HEK293 (cell line): ENCODE measurements at regions not wholly inside any gene's neighbourhood (a gene's known extent, or its start where the extent isn't known, plus 50 kb on each side); places are given as distances from the start of the nearest gene placed in this dataset.

Experiments
- CTCF ChIA-PET: fragments of 350-600 bp; formaldehyde crosslinking; extraction: SDS; loops from one replicate; lab custom pipeline; 2021; ENCODE audit warnings: antibody characterized with exemption; lab: Yijun Ruan, JAX
- POLR2A ChIA-PET: fragments of 300-600 bp; formaldehyde crosslinking; extraction: SDS; loops from one replicate; lab custom pipeline; 2020; ENCODE audit warnings: antibody characterized with exemption, inconsistent platforms; lab: Yijun Ruan, JAX
- H3K27ac ChIP-seq: fragments of 200-500 bp; sonication (Bioruptor generic); 2 replicates; pipeline ENCODE4 v1.5.1; 2014; ENCODE audit warnings: low read depth, low read length, control low read depth, inconsistent platforms; ENCODE audit errors: extremely low read depth
- H3K36me3 ChIP-seq, 2 experiments: fragments of 200-500 bp in 1 of 2; sonication (Bioruptor generic) in 1 of 2; 1 replicate in 1 of 2; 2 replicates in 1 of 2; pipeline ENCODE4 v1.5.1; 2014 to 2017; ENCODE audit warnings: inconsistent platforms in 2 of 2, low read length in 2 of 2; ENCODE audit not compliant: control insufficient read depth in 2 of 2, insufficient read depth in 1 of 2
- H3K4me1 ChIP-seq: fragments of 200-500 bp; sonication (Bioruptor generic); 2 replicates; pipeline ENCODE4 v1.5.1; 2014; ENCODE audit warnings: mild to moderate bottlenecking, low read length, inconsistent platforms; ENCODE audit not compliant: control insufficient read depth, insufficient read depth
- H3K4me3 ChIP-seq: 2 replicates; pipeline ENCODE4 v1.5.1; 2011; ENCODE audit warnings: low read depth, mild to moderate bottlenecking, control low read depth, low read length, moderate library complexity
- H3K9me3 ChIP-seq: fragments of 200-500 bp; sonication (Bioruptor generic); 2 replicates; pipeline ENCODE4 v1.5.1; 2014; ENCODE audit warnings: low read depth, low read length, inconsistent platforms; ENCODE audit not compliant: control insufficient read depth, insufficient read depth
- BCL11A ChIP-seq: fragments of 450-650 bp; formaldehyde crosslinking; IDR thresholded peaks from 2 replicates; pipeline ENCODE4 v1.5.1; 2016; ENCODE audit warnings: low read depth, missing biosample characterization, missing genetic modification characterization
- GFI1B ChIP-seq: fragments of 450-650 bp; formaldehyde crosslinking; IDR thresholded peaks from 2 replicates; pipeline ENCODE4 v1.5.1; 2016; ENCODE audit warnings: missing biosample characterization, missing genetic modification characterization
- GLIS1 ChIP-seq: fragments of 450-650 bp; formaldehyde crosslinking; IDR thresholded peaks from 2 replicates; pipeline ENCODE4 v1.5.1; 2016; ENCODE audit warnings: missing biosample characterization, missing genetic modification characterization
- ZBTB1 ChIP-seq: fragments of 450-650 bp; formaldehyde crosslinking; IDR thresholded peaks from 2 replicates; pipeline ENCODE4 v1.5.1; 2016; ENCODE audit warnings: missing biosample characterization, missing genetic modification characterization
- ZBTB20 ChIP-seq: fragments of 450-650 bp; formaldehyde crosslinking; IDR thresholded peaks from 2 replicates; pipeline ENCODE4 v1.5.1; 2016; ENCODE audit warnings: missing biosample characterization, missing genetic modification characterization
- ZNF248 ChIP-seq: fragments of 450-650 bp; formaldehyde crosslinking; IDR thresholded peaks from 2 replicates; pipeline ENCODE4 v1.5.1; 2017; ENCODE audit warnings: missing biosample characterization, missing genetic modification characterization
- ZNF416 ChIP-seq: fragments of 450-650 bp; formaldehyde crosslinking; IDR thresholded peaks from 2 replicates; pipeline ENCODE4 v1.5.1; 2016; ENCODE audit warnings: missing biosample characterization, missing genetic modification characterization
- ZNF777 ChIP-seq: fragments of 450-650 bp; formaldehyde crosslinking; IDR thresholded peaks from 2 replicates; pipeline ENCODE4 v1.5.1; 2017; ENCODE audit warnings: missing biosample characterization, missing genetic modification characterization, borderline replicate concordance
- TF ChIP-seq, protein P1 (sequence below): fragments of 450-650 bp; formaldehyde crosslinking; IDR thresholded peaks from 2 replicates; pipeline ENCODE4 v1.5.1; 2016; ENCODE audit warnings: missing biosample characterization, missing genetic modification characterization, borderline replicate concordance
- TF ChIP-seq, protein P2 (sequence below): sonication (generic); formaldehyde crosslinking; IDR thresholded peaks from 2 replicates; pipeline ENCODE4 v1.8.1; 2022; ENCODE audit warnings: mild to moderate bottlenecking, moderate library complexity, missing genetic modification reagents
- TF ChIP-seq, protein P3 (sequence below): fragments of 450-650 bp; formaldehyde crosslinking; IDR thresholded peaks from 2 replicates; pipeline ENCODE4 v1.5.1; 2016; ENCODE audit warnings: missing biosample characterization, missing genetic modification characterization, low read depth
- TF ChIP-seq, protein P4 (sequence below): fragments of 450-650 bp; formaldehyde crosslinking; IDR thresholded peaks from 2 replicates; pipeline ENCODE4 v1.5.1; 2016; ENCODE audit warnings: missing biosample characterization, missing genetic modification characterization
- TF ChIP-seq, protein P5 (sequence below): fragments of 450-650 bp; formaldehyde crosslinking; IDR thresholded peaks from 2 replicates; pipeline ENCODE4 v1.5.1; 2016; ENCODE audit warnings: missing biosample characterization, missing genetic modification characterization, borderline replicate concordance

DNA sequence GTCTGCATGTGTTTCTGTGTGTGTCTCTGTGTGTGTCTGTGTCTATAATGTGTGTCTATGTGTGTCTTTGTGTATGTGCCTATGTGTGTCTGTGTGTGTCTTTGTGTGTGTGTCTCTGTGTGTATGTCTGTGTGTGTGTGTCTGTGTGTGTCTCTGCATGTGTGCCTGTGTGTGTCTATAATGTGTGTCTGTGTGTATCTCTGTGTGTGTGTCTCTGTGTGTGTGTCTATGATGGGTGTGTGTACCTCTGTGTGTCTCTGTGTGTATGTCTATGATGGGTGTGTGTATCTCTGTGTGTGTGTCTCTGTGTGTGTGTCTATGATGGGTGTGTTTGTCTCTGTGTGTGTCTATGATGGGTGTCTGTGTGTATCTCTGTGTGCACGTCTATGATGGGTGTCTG is 126.2 kb upstream of the GPC1 start (continued):
- no peak for TF ChIP-seq ZBTB1
- TF ChIP-seq, protein P1, sequence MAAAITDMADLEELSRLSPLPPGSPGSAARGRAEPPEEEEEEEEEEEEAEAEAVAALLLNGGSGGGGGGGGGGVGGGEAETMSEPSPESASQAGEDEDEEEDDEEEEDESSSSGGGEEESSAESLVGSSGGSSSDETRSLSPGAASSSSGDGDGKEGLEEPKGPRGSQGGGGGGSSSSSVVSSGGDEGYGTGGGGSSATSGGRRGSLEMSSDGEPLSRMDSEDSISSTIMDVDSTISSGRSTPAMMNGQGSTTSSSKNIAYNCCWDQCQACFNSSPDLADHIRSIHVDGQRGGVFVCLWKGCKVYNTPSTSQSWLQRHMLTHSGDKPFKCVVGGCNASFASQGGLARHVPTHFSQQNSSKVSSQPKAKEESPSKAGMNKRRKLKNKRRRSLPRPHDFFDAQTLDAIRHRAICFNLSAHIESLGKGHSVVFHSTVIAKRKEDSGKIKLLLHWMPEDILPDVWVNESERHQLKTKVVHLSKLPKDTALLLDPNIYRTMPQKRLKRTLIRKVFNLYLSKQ: no peak
- TF ChIP-seq, protein P2, sequence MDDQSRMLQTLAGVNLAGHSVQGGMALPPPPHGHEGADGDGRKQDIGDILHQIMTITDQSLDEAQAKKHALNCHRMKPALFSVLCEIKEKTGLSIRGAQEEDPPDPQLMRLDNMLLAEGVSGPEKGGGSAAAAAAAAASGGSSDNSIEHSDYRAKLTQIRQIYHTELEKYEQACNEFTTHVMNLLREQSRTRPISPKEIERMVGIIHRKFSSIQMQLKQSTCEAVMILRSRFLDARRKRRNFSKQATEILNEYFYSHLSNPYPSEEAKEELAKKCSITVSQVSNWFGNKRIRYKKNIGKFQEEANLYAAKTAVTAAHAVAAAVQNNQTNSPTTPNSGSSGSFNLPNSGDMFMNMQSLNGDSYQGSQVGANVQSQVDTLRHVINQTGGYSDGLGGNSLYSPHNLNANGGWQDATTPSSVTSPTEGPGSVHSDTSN (CRISPR knock-in tag): no peak
- TF ChIP-seq BCL11A (tag by site-specific recombination): no peak
- TF ChIP-seq GLIS1: no peak
- TF ChIP-seq, protein P3, sequence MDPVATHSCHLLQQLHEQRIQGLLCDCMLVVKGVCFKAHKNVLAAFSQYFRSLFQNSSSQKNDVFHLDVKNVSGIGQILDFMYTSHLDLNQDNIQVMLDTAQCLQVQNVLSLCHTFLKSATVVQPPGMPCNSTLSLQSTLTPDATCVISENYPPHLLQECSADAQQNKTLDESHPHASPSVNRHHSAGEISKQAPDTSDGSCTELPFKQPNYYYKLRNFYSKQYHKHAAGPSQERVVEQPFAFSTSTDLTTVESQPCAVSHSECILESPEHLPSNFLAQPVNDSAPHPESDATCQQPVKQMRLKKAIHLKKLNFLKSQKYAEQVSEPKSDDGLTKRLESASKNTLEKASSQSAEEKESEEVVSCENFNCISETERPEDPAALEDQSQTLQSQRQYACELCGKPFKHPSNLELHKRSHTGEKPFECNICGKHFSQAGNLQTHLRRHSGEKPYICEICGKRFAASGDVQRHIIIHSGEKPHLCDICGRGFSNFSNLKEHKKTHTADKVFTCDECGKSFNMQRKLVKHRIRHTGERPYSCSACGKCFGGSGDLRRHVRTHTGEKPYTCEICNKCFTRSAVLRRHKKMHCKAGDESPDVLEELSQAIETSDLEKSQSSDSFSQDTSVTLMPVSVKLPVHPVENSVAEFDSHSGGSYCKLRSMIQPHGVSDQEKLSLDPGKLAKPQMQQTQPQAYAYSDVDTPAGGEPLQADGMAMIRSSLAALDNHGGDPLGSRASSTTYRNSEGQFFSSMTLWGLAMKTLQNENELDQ (tag by site-specific recombination): no peak
- TF ChIP-seq, protein P4, sequence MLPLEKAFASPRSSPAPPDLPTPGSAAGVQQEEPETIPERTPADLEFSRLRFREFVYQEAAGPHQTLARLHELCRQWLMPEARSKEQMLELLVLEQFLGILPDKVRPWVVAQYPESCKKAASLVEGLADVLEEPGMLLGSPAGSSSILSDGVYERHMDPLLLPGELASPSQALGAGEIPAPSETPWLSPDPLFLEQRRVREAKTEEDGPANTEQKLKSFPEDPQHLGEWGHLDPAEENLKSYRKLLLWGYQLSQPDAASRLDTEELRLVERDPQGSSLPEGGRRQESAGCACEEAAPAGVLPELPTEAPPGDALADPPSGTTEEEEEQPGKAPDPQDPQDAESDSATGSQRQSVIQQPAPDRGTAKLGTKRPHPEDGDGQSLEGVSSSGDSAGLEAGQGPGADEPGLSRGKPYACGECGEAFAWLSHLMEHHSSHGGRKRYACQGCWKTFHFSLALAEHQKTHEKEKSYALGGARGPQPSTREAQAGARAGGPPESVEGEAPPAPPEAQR: no peak
- TF ChIP-seq, all 188 proteins: peak for 0

DNA sequence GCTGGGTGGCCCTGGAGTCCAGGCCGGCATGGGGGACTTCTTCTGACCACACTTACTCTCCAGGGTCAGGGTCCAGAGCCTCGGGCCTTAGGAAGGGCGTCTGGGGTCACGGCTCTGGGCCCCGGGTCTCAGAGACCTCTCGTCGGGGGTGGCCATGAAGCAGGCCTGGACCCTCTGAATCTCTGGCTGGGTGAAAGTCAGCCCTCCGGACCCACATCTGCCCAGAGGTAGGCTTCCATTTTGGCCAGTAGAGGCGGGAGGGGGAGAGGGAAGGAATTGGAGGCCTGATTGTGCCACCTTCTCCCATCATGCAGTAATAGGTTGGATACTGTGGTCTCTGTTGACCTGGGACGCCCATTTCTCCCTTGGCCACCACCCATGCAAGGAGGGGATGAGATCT is 125.3 kb upstream of the GPC1 start:
- POLR2A ChIA-PET: no interaction called here
- TF ChIP-seq, protein P5, sequence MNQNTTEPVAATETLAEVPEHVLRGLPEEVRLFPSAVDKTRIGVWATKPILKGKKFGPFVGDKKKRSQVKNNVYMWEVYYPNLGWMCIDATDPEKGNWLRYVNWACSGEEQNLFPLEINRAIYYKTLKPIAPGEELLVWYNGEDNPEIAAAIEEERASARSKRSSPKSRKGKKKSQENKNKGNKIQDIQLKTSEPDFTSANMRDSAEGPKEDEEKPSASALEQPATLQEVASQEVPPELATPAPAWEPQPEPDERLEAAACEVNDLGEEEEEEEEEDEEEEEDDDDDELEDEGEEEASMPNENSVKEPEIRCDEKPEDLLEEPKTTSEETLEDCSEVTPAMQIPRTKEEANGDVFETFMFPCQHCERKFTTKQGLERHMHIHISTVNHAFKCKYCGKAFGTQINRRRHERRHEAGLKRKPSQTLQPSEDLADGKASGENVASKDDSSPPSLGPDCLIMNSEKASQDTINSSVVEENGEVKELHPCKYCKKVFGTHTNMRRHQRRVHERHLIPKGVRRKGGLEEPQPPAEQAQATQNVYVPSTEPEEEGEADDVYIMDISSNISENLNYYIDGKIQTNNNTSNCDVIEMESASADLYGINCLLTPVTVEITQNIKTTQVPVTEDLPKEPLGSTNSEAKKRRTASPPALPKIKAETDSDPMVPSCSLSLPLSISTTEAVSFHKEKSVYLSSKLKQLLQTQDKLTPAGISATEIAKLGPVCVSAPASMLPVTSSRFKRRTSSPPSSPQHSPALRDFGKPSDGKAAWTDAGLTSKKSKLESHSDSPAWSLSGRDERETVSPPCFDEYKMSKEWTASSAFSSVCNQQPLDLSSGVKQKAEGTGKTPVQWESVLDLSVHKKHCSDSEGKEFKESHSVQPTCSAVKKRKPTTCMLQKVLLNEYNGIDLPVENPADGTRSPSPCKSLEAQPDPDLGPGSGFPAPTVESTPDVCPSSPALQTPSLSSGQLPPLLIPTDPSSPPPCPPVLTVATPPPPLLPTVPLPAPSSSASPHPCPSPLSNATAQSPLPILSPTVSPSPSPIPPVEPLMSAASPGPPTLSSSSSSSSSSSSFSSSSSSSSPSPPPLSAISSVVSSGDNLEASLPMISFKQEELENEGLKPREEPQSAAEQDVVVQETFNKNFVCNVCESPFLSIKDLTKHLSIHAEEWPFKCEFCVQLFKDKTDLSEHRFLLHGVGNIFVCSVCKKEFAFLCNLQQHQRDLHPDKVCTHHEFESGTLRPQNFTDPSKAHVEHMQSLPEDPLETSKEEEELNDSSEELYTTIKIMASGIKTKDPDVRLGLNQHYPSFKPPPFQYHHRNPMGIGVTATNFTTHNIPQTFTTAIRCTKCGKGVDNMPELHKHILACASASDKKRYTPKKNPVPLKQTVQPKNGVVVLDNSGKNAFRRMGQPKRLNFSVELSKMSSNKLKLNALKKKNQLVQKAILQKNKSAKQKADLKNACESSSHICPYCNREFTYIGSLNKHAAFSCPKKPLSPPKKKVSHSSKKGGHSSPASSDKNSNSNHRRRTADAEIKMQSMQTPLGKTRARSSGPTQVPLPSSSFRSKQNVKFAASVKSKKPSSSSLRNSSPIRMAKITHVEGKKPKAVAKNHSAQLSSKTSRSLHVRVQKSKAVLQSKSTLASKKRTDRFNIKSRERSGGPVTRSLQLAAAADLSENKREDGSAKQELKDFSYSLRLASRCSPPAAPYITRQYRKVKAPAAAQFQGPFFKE: no peak
- TF ChIP-seq ZBTB20 (no peak), GFI1B (tag by site-specific recombination) (no peak), ZNF416 (tag by site-specific recombination) (no peak), ZNF777 (tag by site-specific recombination) (no peak), ZNF248 (no peak)

More for the DNA sequence above, 125.3 kb upstream of the GPC1 start:
- CTCF ChIA-PET: no interaction called here
- Histone ChIP-seq H3K4me1 (no peaks in the 10 kb centered on the region), H3K9me3 (no peaks in the 10 kb centered on the region), H3K4me3 (no peak overlapping the region), H3K36me3 (no peaks in the 10 kb centered on the region), H3K27ac (no peak overlapping the region)
